B cell (primary cell): ENCODE measurements at regions not wholly inside any gene's neighbourhood (a gene's known extent, or its start where the extent isn't known, plus 50 kb on each side); places are given as distances from the start of the nearest gene placed in this dataset.

Experiments used
- ATAC-seq: fragments of 200-7000 bp; cut with Tn5 transposase; one replicate; pipeline ENCODE4 v1.10.0; 2021; ENCODE audit warnings: low read depth, mild to moderate bottlenecking, moderate number of reproducible peaks, moderate library complexity
- CTCF ChIA-PET: fragments of 350-600 bp; sonication (Branson Sonifier 250); formaldehyde crosslinking; loops from one replicate; lab custom pipeline; 2021; ENCODE audit warnings: antibody characterized with exemption, inconsistent platforms; lab: Charles Lee
- POLR2A ChIA-PET: fragments of 350-600 bp; sonication (Branson Sonifier 250); formaldehyde crosslinking; loops from one replicate; lab custom pipeline; 2021; ENCODE audit warnings: antibody characterized with exemption; lab: Charles Lee
- DNase-seq: peaks from one replicate; pipeline ENCODE4 v3.0.0; 2013
- H2AFZ ChIP-seq: 2 replicates; pipeline ENCODE4 v1.6.1; 2012; ENCODE audit warnings: mild to moderate bottlenecking, low read depth, low read length; ENCODE audit not compliant: insufficient read depth, poor library complexity, severe bottlenecking
- H3K27ac ChIP-seq, 2 donors: 1 replicate in 1 of 2; 2 replicates in 1 of 2; pipeline ENCODE4 v1.5.1; 2012 to 2013; ENCODE audit warnings: low read length in 2 of 2, mild to moderate bottlenecking in 2 of 2, moderate library complexity in 1 of 2
- H3K27me3 ChIP-seq, 4 experiments: fragments of 200-600 bp in 1 of 4; sonication (generic) in 1 of 4; replicated peaks in 1 of 4; 1 replicate in 2 of 4; 2 replicates in 2 of 4; pipeline versions ENCODE4 v1.6.1 to v1.7.0; 2013 to 2016; ENCODE audit warnings: low read length in 3 of 4, mild to moderate bottlenecking in 2 of 4, mixed read lengths in 1 of 4, moderate library complexity in 1 of 4; ENCODE audit not compliant: insufficient read depth in 4 of 4, control insufficient read depth in 3 of 4; ENCODE audit errors: control extremely low read depth in 1 of 4
- H3K36me3 ChIP-seq, 2 experiments: replicated peaks in 1 of 2; 1 replicate in 1 of 2; 2 replicates in 1 of 2; pipeline versions ENCODE4 v1.6.1 to v1.7.1; 2013; ENCODE audit warnings: low read length in 1 of 2; ENCODE audit not compliant: insufficient read depth in 2 of 2, control insufficient read depth in 1 of 2; ENCODE audit errors: control extremely low read depth in 1 of 2, extremely low read depth in 1 of 2
- H3K4me1 ChIP-seq, 2 donors: fragments of 200-600 bp in 1 of 2; sonication (generic) in 1 of 2; 1 replicate in 1 of 2; 2 replicates in 1 of 2; pipeline versions ENCODE4 v1.5.1 to v1.6.1; 2013 to 2017; ENCODE audit warnings: low read length in 2 of 2; ENCODE audit not compliant: control insufficient read depth in 2 of 2, insufficient read depth in 2 of 2
- H3K4me2 ChIP-seq: replicated peaks from 2 replicates; pipeline ENCODE3; 2012; ENCODE audit warnings: mild to moderate bottlenecking, low read depth, low read length; ENCODE audit not compliant: poor library complexity, severe bottlenecking
- H3K4me3 ChIP-seq, 5 experiments: fragments of 200-600 bp in 1 of 5; sonication (generic) in 1 of 5; 1 replicate in 3 of 5; 2 replicates in 2 of 5; pipeline versions ENCODE4 v1.5.1 to v1.7.0; 2011 to 2016; ENCODE audit warnings: low read length in 4 of 5, mild to moderate bottlenecking in 4 of 5, low read depth in 2 of 5, control low read depth in 1 of 5, moderate library complexity in 1 of 5; ENCODE audit not compliant: insufficient read depth in 1 of 5; ENCODE audit errors: control extremely low read depth in 1 of 5, extremely low read depth in 1 of 5
- H3K79me2 ChIP-seq: fragments of 200-600 bp; sonication (generic); one replicate; pipeline ENCODE4 v1.6.0; 2016; ENCODE audit warnings: low read length; ENCODE audit not compliant: control insufficient read depth, insufficient read depth
- H3K9ac ChIP-seq: fragments of 200-600 bp; sonication (generic); 2 replicates; pipeline ENCODE4 v1.6.1; 2017; ENCODE audit warnings: mild to moderate bottlenecking, low read length, moderate library complexity
- H3K9me3 ChIP-seq, 3 donors: one replicate each; pipeline versions ENCODE4 v1.6.1 to v1.7.1; 2013; ENCODE audit warnings: low read length in 2 of 3; ENCODE audit not compliant: control insufficient read depth in 2 of 3, insufficient read depth in 1 of 3; ENCODE audit errors: control extremely low read depth in 1 of 3
- H4K20me1 ChIP-seq: 2 replicates; pipeline ENCODE4 v1.6.0; 2012; ENCODE audit warnings: mild to moderate bottlenecking, low read length; ENCODE audit not compliant: insufficient read depth, control insufficient read depth, poor library complexity, severe bottlenecking
- H3K27ac Mint-ChIP-seq: one replicate; pipeline ENCODE4 v1.8.0; 2021; ENCODE audit warnings: mixed read lengths
- H3K27me3 Mint-ChIP-seq: one replicate; pipeline ENCODE4 v1.8.0; 2021; ENCODE audit warnings: mixed read lengths
- H3K4me1 Mint-ChIP-seq: one replicate; pipeline ENCODE4 v1.8.0; 2021; ENCODE audit warnings: mixed read lengths
- H3K4me3 Mint-ChIP-seq: one replicate; pipeline ENCODE4 v1.8.0; 2021; ENCODE audit warnings: mixed read lengths
- H3K9me3 Mint-ChIP-seq: one replicate; pipeline ENCODE4 v1.8.0; 2022; ENCODE audit warnings: mixed read lengths; ENCODE audit not compliant: insufficient read depth
- EZH2 ChIP-seq: IDR thresholded peaks from 2 replicates; pipeline ENCODE4 v1.6.1; 2012; ENCODE audit warnings: borderline replicate concordance, low read depth, mild to moderate bottlenecking, moderate library complexity, low read length; ENCODE audit not compliant: insufficient read depth, poor library complexity, severe bottlenecking
- WGBS: methylation state at CpG from one replicate; pipeline ENCODE4 v1.1.5; 2013; ENCODE audit warnings: missing lambda C conversion rate; ENCODE audit not compliant: insufficient coverage; 5-methylcytosine and 5-hydroxymethylcytosine counted together
- intact Hi-C: fragments of 100-400 bp; cut with micrococcal nuclease; formaldehyde crosslinking; loops from one replicate; pipeline ENCODE4 v1.10.0; 2022
- TF ChIP-seq, protein P1 (sequence below): fragments of 200-600 bp; IDR thresholded peaks from one replicate; pipeline ENCODE4 v1.8.0; 2022; ENCODE audit warnings: antibody characterized with exemption, mild to moderate bottlenecking

- no peaks in the 10 kb centered on the region for H3K79me2 ChIP-seq
- Mint-ChIP-seq H3K4me3 (no peak overlapping the region), H3K27ac (no peak overlapping the region), H3K4me1 (no peaks in the 10 kb centered on the region), H3K27me3 (peaks cover 21% of the 10 kb centered on the region), H3K9me3 (no peaks in the 10 kb centered on the region)
- WGBS, result 77% methylated on average over 10 of the region's 10 CpGs
- no peak overlapping the region for H3K27ac ChIP-seq
- no peak overlapping the region for H2AFZ ChIP-seq
- ATAC-seq, result no peak
- no peak for DNase-seq
- H4K20me1 ChIP-seq, result no peaks in the 10 kb centered on the region
- intact Hi-C loops, result no loop called here
- no peak overlapping the region for H3K4me2 ChIP-seq
- H3K4me1 ChIP-seq, result no peaks in the 10 kb centered on the region
- H3K36me3 ChIP-seq, result no peaks in the 10 kb centered on the region
- no peaks in the 10 kb centered on the region for H3K9me3 ChIP-seq
- H3K27me3 ChIP-seq, result no peaks in the 10 kb centered on the region
- no peak overlapping the region for H3K4me3 ChIP-seq
- POLR2A ChIA-PET, result no interaction called here
- TF ChIP-seq, protein P1, sequence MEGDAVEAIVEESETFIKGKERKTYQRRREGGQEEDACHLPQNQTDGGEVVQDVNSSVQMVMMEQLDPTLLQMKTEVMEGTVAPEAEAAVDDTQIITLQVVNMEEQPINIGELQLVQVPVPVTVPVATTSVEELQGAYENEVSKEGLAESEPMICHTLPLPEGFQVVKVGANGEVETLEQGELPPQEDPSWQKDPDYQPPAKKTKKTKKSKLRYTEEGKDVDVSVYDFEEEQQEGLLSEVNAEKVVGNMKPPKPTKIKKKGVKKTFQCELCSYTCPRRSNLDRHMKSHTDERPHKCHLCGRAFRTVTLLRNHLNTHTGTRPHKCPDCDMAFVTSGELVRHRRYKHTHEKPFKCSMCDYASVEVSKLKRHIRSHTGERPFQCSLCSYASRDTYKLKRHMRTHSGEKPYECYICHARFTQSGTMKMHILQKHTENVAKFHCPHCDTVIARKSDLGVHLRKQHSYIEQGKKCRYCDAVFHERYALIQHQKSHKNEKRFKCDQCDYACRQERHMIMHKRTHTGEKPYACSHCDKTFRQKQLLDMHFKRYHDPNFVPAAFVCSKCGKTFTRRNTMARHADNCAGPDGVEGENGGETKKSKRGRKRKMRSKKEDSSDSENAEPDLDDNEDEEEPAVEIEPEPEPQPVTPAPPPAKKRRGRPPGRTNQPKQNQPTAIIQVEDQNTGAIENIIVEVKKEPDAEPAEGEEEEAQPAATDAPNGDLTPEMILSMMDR, result no peak
- no peak for TF ChIP-seq EZH2
- CTCF ChIA-PET, result no interaction called here
- no peak overlapping the region for H3K9ac ChIP-seq
Measured at GRCh38 chr17:5661491-5662125, 77.3 kb upstream of the NLRP1 start.

GRCh38 chr17:5662409-5663085, 78.2 kb upstream of the NLRP1 start:
- ChIA-PET POLR2A (no interaction called here), CTCF (no interaction called here)
- H3K4me1 ChIP-seq, result no peaks in the 10 kb centered on the region
- H3K9me3 ChIP-seq, result no peaks in the 10 kb centered on the region
- H3K27me3 ChIP-seq, result peaks cover 0 to 3% (median 0%) of the 10 kb centered on the region in 4 experiments
- TF ChIP-seq, protein P1, result no peak
- no peak for TF ChIP-seq EZH2
- intact Hi-C loops, result no loop called here
- no peak overlapping the region for H3K4me2 ChIP-seq
- no peaks in the 10 kb centered on the region for H4K20me1 ChIP-seq
- H3K27ac ChIP-seq, result no peak overlapping the region
- Mint-ChIP-seq H3K9me3 (no peaks in the 10 kb centered on the region), H3K4me1 (no peaks in the 10 kb centered on the region), H3K27me3 (peaks cover 18% of the 10 kb centered on the region), H3K27ac (no peak overlapping the region), H3K4me3 (no peak overlapping the region)
- no peaks in the 10 kb centered on the region for H3K79me2 ChIP-seq
- H3K36me3 ChIP-seq, result no peaks in the 10 kb centered on the region
- H3K4me3 ChIP-seq, result no peak overlapping the region
- ATAC-seq, result no peak
- H2AFZ ChIP-seq, result no peak overlapping the region
- no peak for DNase-seq
- 59% methylated on average over 2 of the region's 7 CpGs for WGBS
- H3K9ac ChIP-seq, result no peak overlapping the region
